ENCODE measurements at regions not wholly inside any gene's neighbourhood (a gene's known extent, or its start where the extent isn't known, plus 50 kb on each side); places are given as distances from the start of the nearest gene placed in this dataset.

- Histone ChIP-seq H3K27me3 (ENCODE audit: control insufficient read depth, insufficient read depth, low read length) (no peaks in the 10 kb centered on the region), H3K36me3 (ENCODE audit: control insufficient read depth, insufficient read depth, low read length) (no peaks in the 10 kb centered on the region), H3K4me3 (ENCODE audit: low read depth, low read length) (no peak overlapping the region)
- no peak for DNase-seq (ENCODE audit: low read depth)
- no peak for TF ChIP-seq CTCF (IDR thresholded peaks at IDR 0.05; ENCODE audit: insufficient read depth, low read length, poor library complexity, severe bottlenecking)
These were observed 53.1 kb upstream of the ATP5MC3 start for GRCh38 chr2:175234650-175235049.

- DNase-seq (ENCODE audit: low read depth): no peak
- no peak for TF ChIP-seq CTCF (IDR thresholded peaks at IDR 0.05; ENCODE audit: insufficient read depth, low read length, poor library complexity, severe bottlenecking)
- H3K36me3 ChIP-seq (ENCODE audit: control insufficient read depth, insufficient read depth, low read length): no peaks in the 10 kb centered on the region
- no peak overlapping the region for H3K4me3 ChIP-seq (ENCODE audit: low read depth, low read length)
- no peaks in the 10 kb centered on the region for H3K27me3 ChIP-seq (ENCODE audit: control insufficient read depth, insufficient read depth, low read length)
These were observed 52.6 kb upstream of the ATP5MC3 start for GRCh38 chr2:175234153-175234552.

GRCh38 chr2:175233135-175233719 lies 51.7 kb upstream of the ATP5MC3 start:
- no peak for TF ChIP-seq CTCF (IDR thresholded peaks at IDR 0.05; ENCODE audit: insufficient read depth, low read length, poor library complexity, severe bottlenecking)
- Histone ChIP-seq H3K27me3 (ENCODE audit: control insufficient read depth, insufficient read depth, low read length) (no peaks in the 10 kb centered on the region), H3K36me3 (ENCODE audit: control insufficient read depth, insufficient read depth, low read length) (no peaks in the 10 kb centered on the region), H3K4me3 (ENCODE audit: low read depth, low read length) (no peak overlapping the region)
- no peak for DNase-seq (ENCODE audit: low read depth)
